ENCODE measurements at regions not wholly inside any gene's neighbourhood (a gene's known extent, or its start where the extent isn't known, plus 50 kb on each side); places are given as distances from the start of the nearest gene placed in this dataset.

DNA sequence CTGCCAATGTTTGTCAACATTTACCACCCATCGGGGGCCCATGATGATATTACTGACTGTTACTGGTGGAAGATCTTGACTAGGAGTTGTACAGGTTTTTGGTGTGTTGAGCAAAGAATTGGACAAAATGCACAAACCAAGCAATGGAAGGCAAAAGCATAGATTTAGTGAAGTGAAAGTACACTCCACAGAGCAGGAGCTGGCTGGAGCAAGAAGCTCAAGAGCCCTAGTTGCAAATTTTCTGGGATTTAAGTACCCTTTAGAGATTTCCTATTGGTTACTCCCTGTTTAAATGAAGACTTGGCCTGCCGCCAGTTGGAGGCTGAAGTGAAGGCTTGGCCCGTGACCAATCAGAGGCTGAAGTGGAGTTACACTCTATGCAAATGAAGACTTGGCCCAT, 128.6 kb upstream of the KL start:
- H3K27me3 ChIP-seq (ENCODE audit: control insufficient read depth, insufficient read depth, low read length): no peaks in the 10 kb centered on the region
- H3K27ac ChIP-seq (ENCODE audit: low read depth, low read length): no peak overlapping the region
- DNase-seq (ENCODE audit: low read depth in 4 of 6, low spot score in 6 of 6): no peak
- H3K36me3 ChIP-seq (ENCODE audit: control insufficient read depth, insufficient read depth, low read length): no peaks in the 10 kb centered on the region
- H3K4me1 ChIP-seq (ENCODE audit: control insufficient read depth, insufficient read depth, low read length): no peaks in the 10 kb centered on the region
- no peak overlapping the region for H3K4me3 ChIP-seq (ENCODE audit: low read depth, low read length)
- peaks cover 6% of the 10 kb centered on the region for H3K9me3 ChIP-seq (ENCODE audit: control insufficient read depth, insufficient read depth, low read length)
- 97% methylated on average over 3 of the region's 3 CpGs for WGBS (ENCODE audit: insufficient coverage)

DNA sequence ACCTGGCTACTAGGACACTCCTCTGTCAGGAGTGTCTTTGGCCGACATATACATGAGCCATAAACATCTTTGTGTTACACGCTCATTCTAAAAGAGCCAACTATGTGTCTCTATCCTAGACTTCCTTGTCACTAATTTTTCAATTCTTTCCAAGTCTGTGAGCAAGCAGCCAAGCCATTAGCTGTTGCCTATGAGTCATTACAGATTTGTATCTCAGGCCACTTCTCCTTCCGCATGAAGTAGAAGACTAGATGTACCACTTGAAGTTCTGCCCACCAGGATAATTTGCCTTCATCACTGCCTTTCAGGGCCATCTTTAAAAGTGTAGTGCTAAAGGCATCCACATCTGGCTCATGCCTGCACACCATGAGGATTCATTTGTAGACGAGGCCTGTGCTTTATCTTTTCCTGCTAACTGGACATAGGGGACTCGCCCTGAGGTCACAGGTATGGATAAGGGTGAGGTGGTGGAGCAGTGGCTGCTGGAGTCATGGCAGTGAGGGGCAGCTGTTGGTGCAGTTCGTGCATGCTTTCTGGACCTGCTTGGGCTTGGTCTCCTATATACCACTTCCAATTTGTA, 126.1 kb upstream of the KL start:
- no peak overlapping the region for H3K4me3 ChIP-seq (ENCODE audit: low read depth, low read length)
- no peaks in the 10 kb centered on the region for H3K27me3 ChIP-seq (ENCODE audit: control insufficient read depth, insufficient read depth, low read length)
- no peak for DNase-seq (ENCODE audit: low read depth in 4 of 6, low spot score in 6 of 6)
- no peaks in the 10 kb centered on the region for H3K36me3 ChIP-seq (ENCODE audit: control insufficient read depth, insufficient read depth, low read length)
- 88% methylated on average over 5 of the region's 6 CpGs for WGBS (ENCODE audit: insufficient coverage)
- H3K27ac ChIP-seq (ENCODE audit: low read depth, low read length): no peak overlapping the region
- no peaks in the 10 kb centered on the region for H3K4me1 ChIP-seq (ENCODE audit: control insufficient read depth, insufficient read depth, low read length)
- peaks cover 6% of the 10 kb centered on the region for H3K9me3 ChIP-seq (ENCODE audit: control insufficient read depth, insufficient read depth, low read length)

GRCh38 chr13:32893176-32893575, 123.0 kb upstream of the KL start:
- WGBS (ENCODE audit: insufficient coverage): 91% methylated on average over 5 of the region's 6 CpGs
- H3K27me3 ChIP-seq (ENCODE audit: control insufficient read depth, insufficient read depth, low read length): no peaks in the 10 kb centered on the region
- no peak for DNase-seq (ENCODE audit: low read depth in 4 of 6, low spot score in 6 of 6)
- H3K4me3 ChIP-seq (ENCODE audit: low read depth, low read length): no peak overlapping the region
- no peaks in the 10 kb centered on the region for H3K9me3 ChIP-seq (ENCODE audit: control insufficient read depth, insufficient read depth, low read length)
- H3K36me3 ChIP-seq (ENCODE audit: control insufficient read depth, insufficient read depth, low read length): no peaks in the 10 kb centered on the region
- H3K27ac ChIP-seq (ENCODE audit: low read depth, low read length): no peak overlapping the region
- no peaks in the 10 kb centered on the region for H3K4me1 ChIP-seq (ENCODE audit: control insufficient read depth, insufficient read depth, low read length)

DNA sequence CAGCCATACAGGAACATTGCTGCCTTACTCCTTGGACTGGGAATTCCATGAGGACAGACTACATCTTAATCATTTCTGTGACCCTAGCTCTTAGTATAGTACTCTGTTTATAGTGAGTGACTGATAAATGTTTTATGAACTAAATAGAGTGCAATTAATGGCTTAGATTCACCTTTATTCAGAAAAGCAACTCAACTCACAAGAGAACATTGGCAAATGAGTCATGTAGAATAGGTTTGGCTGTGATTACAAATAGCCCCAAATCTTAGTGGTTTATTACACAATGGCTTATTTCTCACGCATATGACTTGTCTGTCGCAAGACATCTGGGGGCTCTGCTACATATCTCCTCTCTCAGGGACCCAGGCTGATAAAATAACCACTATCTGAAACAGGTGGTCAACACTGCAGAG, 121.6 kb upstream of the KL start:
- H3K27me3 ChIP-seq (ENCODE audit: control insufficient read depth, insufficient read depth, low read length): no peaks in the 10 kb centered on the region
- no peak for DNase-seq (ENCODE audit: low read depth in 4 of 6, low spot score in 6 of 6)
- H3K9me3 ChIP-seq (ENCODE audit: control insufficient read depth, insufficient read depth, low read length): no peaks in the 10 kb centered on the region
- H3K27ac ChIP-seq (ENCODE audit: low read depth, low read length): no peak overlapping the region
- H3K4me3 ChIP-seq (ENCODE audit: low read depth, low read length): no peak overlapping the region
- WGBS (ENCODE audit: insufficient coverage): no CpG with 5 or more reads among the region's 2 CpGs
- H3K4me1 ChIP-seq (ENCODE audit: control insufficient read depth, insufficient read depth, low read length): no peaks in the 10 kb centered on the region
- no peaks in the 10 kb centered on the region for H3K36me3 ChIP-seq (ENCODE audit: control insufficient read depth, insufficient read depth, low read length)

GRCh38 chr13:32895296-32895695, 120.9 kb upstream of the KL start:
- Histone ChIP-seq H3K27ac (ENCODE audit: low read depth, low read length) (no peak overlapping the region), H3K36me3 (ENCODE audit: control insufficient read depth, insufficient read depth, low read length) (no peaks in the 10 kb centered on the region), H3K27me3 (ENCODE audit: control insufficient read depth, insufficient read depth, low read length) (no peaks in the 10 kb centered on the region), H3K4me1 (ENCODE audit: control insufficient read depth, insufficient read depth, low read length) (no peaks in the 10 kb centered on the region), H3K4me3 (ENCODE audit: low read depth, low read length) (no peak overlapping the region), H3K9me3 (ENCODE audit: control insufficient read depth, insufficient read depth, low read length) (no peaks in the 10 kb centered on the region)
- 100% methylated on average over 1 of the region's 3 CpGs for WGBS (ENCODE audit: insufficient coverage)
- no peak for DNase-seq (ENCODE audit: low read depth in 4 of 6, low spot score in 6 of 6)

- no peak overlapping the region for H3K4me3 ChIP-seq (ENCODE audit: low read depth, low read length)
- no peaks in the 10 kb centered on the region for H3K9me3 ChIP-seq (ENCODE audit: control insufficient read depth, insufficient read depth, low read length)
- WGBS (ENCODE audit: insufficient coverage): 100% methylated on average over 3 of the region's 4 CpGs
- DNase-seq (ENCODE audit: low read depth in 4 of 6, low spot score in 6 of 6): no peak
- H3K27me3 ChIP-seq (ENCODE audit: control insufficient read depth, insufficient read depth, low read length): no peaks in the 10 kb centered on the region
- no peaks in the 10 kb centered on the region for H3K36me3 ChIP-seq (ENCODE audit: control insufficient read depth, insufficient read depth, low read length)
- H3K27ac ChIP-seq (ENCODE audit: low read depth, low read length): no peak overlapping the region
- no peaks in the 10 kb centered on the region for H3K4me1 ChIP-seq (ENCODE audit: control insufficient read depth, insufficient read depth, low read length)
Measured at GRCh38 chr13:32897296-32897695, 118.9 kb upstream of the KL start.

GRCh38 chr13:32902029-32902780, 114.0 kb upstream of the KL start:
- H3K4me1 ChIP-seq (ENCODE audit: control insufficient read depth, insufficient read depth, low read length): peaks cover 7% of the 10 kb centered on the region
- no peak overlapping the region for H3K4me3 ChIP-seq (ENCODE audit: low read depth, low read length)
- H3K36me3 ChIP-seq (ENCODE audit: control insufficient read depth, insufficient read depth, low read length): no peaks in the 10 kb centered on the region
- H3K27ac ChIP-seq (ENCODE audit: low read depth, low read length): peak overlapping the region; percentile 63
- no peak for DNase-seq (ENCODE audit: low read depth in 4 of 6, low spot score in 6 of 6)
- no peaks in the 10 kb centered on the region for H3K27me3 ChIP-seq (ENCODE audit: control insufficient read depth, insufficient read depth, low read length)
- no peaks in the 10 kb centered on the region for H3K9me3 ChIP-seq (ENCODE audit: control insufficient read depth, insufficient read depth, low read length)
- 65% methylated on average over 3 of the region's 3 CpGs for WGBS (ENCODE audit: insufficient coverage)

DNA sequence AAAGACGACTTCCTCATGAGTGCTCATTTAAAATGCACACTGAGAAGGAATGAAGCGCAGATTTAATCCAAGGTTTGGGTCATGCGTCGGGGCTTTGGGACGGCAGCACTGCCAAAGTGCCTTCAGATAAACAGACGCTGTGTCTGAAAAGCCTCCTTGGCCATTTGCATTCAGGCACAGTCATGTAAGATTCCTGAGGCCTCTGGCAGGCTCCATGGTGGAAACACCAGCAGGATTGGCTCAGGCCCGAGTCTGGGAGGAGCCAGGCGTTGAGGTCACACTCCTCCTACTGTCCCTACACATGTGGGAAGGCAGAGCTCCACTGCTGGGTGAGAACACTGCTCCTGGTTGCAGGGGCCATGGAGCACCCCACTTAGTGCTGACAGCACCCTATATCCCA, 113.3 kb upstream of the KL start:
- 25% methylated on average over 7 of the region's 8 CpGs for WGBS (ENCODE audit: insufficient coverage)
- H3K4me1 ChIP-seq (ENCODE audit: control insufficient read depth, insufficient read depth, low read length): peaks cover 7% of the 10 kb centered on the region
- H3K36me3 ChIP-seq (ENCODE audit: control insufficient read depth, insufficient read depth, low read length): no peaks in the 10 kb centered on the region
- no peak overlapping the region for H3K4me3 ChIP-seq (ENCODE audit: low read depth, low read length)
- DNase-seq (ENCODE audit: low read depth in 4 of 6, low spot score in 6 of 6): peak in 5 of 6 donors; percentile 50 to 87 (median 59)
- H3K9me3 ChIP-seq (ENCODE audit: control insufficient read depth, insufficient read depth, low read length): no peaks in the 10 kb centered on the region
- H3K27ac ChIP-seq (ENCODE audit: low read depth, low read length): peak overlapping the region; percentile 17
- no peaks in the 10 kb centered on the region for H3K27me3 ChIP-seq (ENCODE audit: control insufficient read depth, insufficient read depth, low read length)

DNA sequence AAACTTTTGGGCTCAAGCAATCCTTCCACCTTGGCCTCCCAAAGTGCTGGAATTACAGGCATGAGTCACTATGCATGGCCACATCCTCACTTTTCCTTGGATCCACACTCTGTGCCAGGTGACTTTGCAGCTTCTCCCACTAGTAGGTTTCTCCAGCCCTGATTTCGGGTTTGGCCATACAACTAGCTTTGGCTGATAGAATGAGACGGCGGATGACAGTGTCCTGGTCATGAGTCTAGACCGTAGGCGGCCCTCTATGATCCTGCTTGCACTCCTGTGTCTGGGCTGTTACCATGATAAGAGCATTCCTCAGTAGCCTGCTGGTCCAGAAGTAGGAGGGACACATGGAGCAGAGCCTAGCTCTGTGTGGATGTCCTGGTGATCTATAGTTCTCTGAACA, 112.5 kb upstream of the KL start:
- DNase-seq (ENCODE audit: low read depth in 4 of 6, low spot score in 6 of 6): no peak
- WGBS (ENCODE audit: insufficient coverage): 98% methylated on average over 5 of the region's 5 CpGs
- Histone ChIP-seq H3K27me3 (ENCODE audit: control insufficient read depth, insufficient read depth, low read length) (no peaks in the 10 kb centered on the region), H3K36me3 (ENCODE audit: control insufficient read depth, insufficient read depth, low read length) (no peaks in the 10 kb centered on the region), H3K27ac (ENCODE audit: low read depth, low read length) (no peak overlapping the region), H3K9me3 (ENCODE audit: control insufficient read depth, insufficient read depth, low read length) (no peaks in the 10 kb centered on the region), H3K4me1 (ENCODE audit: control insufficient read depth, insufficient read depth, low read length) (peaks cover 7% of the 10 kb centered on the region), H3K4me3 (ENCODE audit: low read depth, low read length) (no peak overlapping the region)

DNA sequence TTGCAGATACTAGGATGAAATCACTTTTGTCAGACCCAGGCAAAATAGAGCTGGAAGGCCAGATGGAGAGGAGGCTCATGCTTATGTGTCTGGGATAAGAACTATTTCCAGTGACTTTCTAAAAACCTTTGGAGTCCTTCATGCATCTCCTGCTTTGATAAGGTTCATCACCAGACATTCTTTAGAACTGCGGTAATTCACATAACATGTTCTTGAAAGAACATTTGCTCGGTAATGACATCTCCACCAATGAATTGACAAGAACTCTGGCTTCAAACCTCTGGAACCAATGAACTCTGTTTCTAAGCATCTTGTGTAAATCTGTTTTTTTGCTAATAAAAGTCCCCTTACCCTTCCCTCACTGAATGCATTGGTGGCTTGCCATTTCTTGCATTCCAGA, 112.0 kb upstream of the KL start:
- no peak overlapping the region for H3K27ac ChIP-seq (ENCODE audit: low read depth, low read length)
- WGBS (ENCODE audit: insufficient coverage): 100% methylated on average over 1 of the region's 2 CpGs

More for the DNA sequence above, 112.0 kb upstream of the KL start:
- Histone ChIP-seq H3K4me1 (ENCODE audit: control insufficient read depth, insufficient read depth, low read length) (peaks cover 7% of the 10 kb centered on the region), H3K9me3 (ENCODE audit: control insufficient read depth, insufficient read depth, low read length) (no peaks in the 10 kb centered on the region), H3K27me3 (ENCODE audit: control insufficient read depth, insufficient read depth, low read length) (no peaks in the 10 kb centered on the region), H3K36me3 (ENCODE audit: control insufficient read depth, insufficient read depth, low read length) (no peaks in the 10 kb centered on the region), H3K4me3 (ENCODE audit: low read depth, low read length) (no peak overlapping the region)
- DNase-seq (ENCODE audit: low read depth in 4 of 6, low spot score in 6 of 6): no peak
